BLaER1 (cell line): ENCODE measurements at regions not wholly inside any gene's neighbourhood (a gene's known extent, or its start where the extent isn't known, plus 50 kb on each side); places are given as distances from the start of the nearest gene placed in this dataset.

Source experiments
- H3K27ac ChIP-seq: shearing (Covaris generic); formaldehyde crosslinking; 2 replicates; pipeline ENCODE4 v1.8.1; 2022
- H3K27me3 ChIP-seq: shearing (Covaris generic); formaldehyde crosslinking; 2 replicates; pipeline ENCODE4 v1.8.1; 2022
- H3K36me3 ChIP-seq: shearing (Covaris generic); formaldehyde crosslinking; 2 replicates; pipeline ENCODE4 v1.8.1; 2022
- H3K4me1 ChIP-seq: shearing (Covaris generic); formaldehyde crosslinking; 2 replicates; pipeline ENCODE4 v1.8.1; 2022
- H3K4me2 ChIP-seq: shearing (Covaris generic); formaldehyde crosslinking; 2 replicates; pipeline ENCODE4 v1.8.1; 2022
- H3K4me3 ChIP-seq: shearing (Covaris generic); formaldehyde crosslinking; 2 replicates; pipeline ENCODE4 v1.8.1; 2022
- H3K9ac ChIP-seq: shearing (Covaris generic); formaldehyde crosslinking; 2 replicates; pipeline ENCODE4 v1.8.1; 2022
- H3K9me3 ChIP-seq: shearing (Covaris generic); formaldehyde crosslinking; 2 replicates; pipeline ENCODE4 v1.8.1; 2022
- H4K20me1 ChIP-seq: shearing (Covaris generic); formaldehyde crosslinking; 2 replicates; pipeline ENCODE4 v1.8.1; 2022
- Cebpa-rat ChIP-seq: shearing (Covaris generic); IDR thresholded peaks from 2 replicates; pipeline ENCODE4 v1.8.1; 2022

- Histone ChIP-seq H3K9ac (no peak overlapping the region), H3K4me3 (no peak overlapping the region), H3K36me3 (no peaks in the 10 kb centered on the region), H3K27ac (no peak overlapping the region), H3K9me3 (no peaks in the 10 kb centered on the region), H3K4me2 (no peak overlapping the region), H3K4me1 (no peaks in the 10 kb centered on the region), H4K20me1 (no peaks in the 10 kb centered on the region), H3K27me3 (no peaks in the 10 kb centered on the region)
- no peak for TF ChIP-seq Cebpa-rat
Observed at GRCh38 chr5:169499990-169500505, 83.5 kb upstream of the SPDL1 start.

DNA sequence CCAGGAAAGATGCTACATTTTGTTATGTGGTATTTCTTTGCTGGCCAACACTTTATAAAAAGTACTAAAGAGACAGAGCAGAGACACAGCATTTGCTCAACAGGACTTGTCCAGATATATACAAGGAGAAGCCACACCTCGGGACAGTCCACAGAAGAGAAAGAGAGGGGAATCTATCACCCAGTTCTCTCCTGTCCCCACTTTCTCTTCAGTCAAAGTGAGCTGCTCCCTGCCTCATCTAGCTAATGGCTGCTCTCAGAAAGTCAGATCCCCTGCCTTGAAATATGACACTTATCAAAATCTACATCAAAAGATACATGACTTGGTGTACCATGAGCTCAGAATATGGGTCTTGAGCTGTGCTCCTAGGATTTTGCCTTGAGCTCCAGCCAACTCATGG, 86.7 kb upstream of the SPDL1 start:
- H3K9me3 ChIP-seq = no peaks in the 10 kb centered on the region
- TF ChIP-seq Cebpa-rat = no peak
- no peaks in the 10 kb centered on the region for H3K4me1 ChIP-seq
- H3K36me3 ChIP-seq = no peaks in the 10 kb centered on the region
- H3K27me3 ChIP-seq = no peaks in the 10 kb centered on the region
- no peak overlapping the region for H3K4me2 ChIP-seq
- H3K9ac ChIP-seq = no peak overlapping the region
- no peak overlapping the region for H3K27ac ChIP-seq
- no peaks in the 10 kb centered on the region for H4K20me1 ChIP-seq
- H3K4me3 ChIP-seq = no peak overlapping the region

- H3K4me3 ChIP-seq = no peak overlapping the region
- no peaks in the 10 kb centered on the region for H3K36me3 ChIP-seq
- H4K20me1 ChIP-seq = no peaks in the 10 kb centered on the region
- no peak overlapping the region for H3K4me2 ChIP-seq
- H3K9ac ChIP-seq = no peak overlapping the region
- no peaks in the 10 kb centered on the region for H3K4me1 ChIP-seq
- no peaks in the 10 kb centered on the region for H3K9me3 ChIP-seq
- H3K27ac ChIP-seq = no peak overlapping the region
- no peaks in the 10 kb centered on the region for H3K27me3 ChIP-seq
- TF ChIP-seq Cebpa-rat = no peak
Observed at GRCh38 chr5:169494941-169495548, 88.5 kb upstream of the SPDL1 start.

GRCh38 chr5:169494383-169494935, 89.1 kb upstream of the SPDL1 start:
- Histone ChIP-seq H3K36me3 (no peaks in the 10 kb centered on the region), H4K20me1 (no peaks in the 10 kb centered on the region), H3K9ac (no peak overlapping the region), H3K27me3 (no peaks in the 10 kb centered on the region), H3K4me3 (no peak overlapping the region), H3K9me3 (no peaks in the 10 kb centered on the region), H3K27ac (no peak overlapping the region), H3K4me1 (no peaks in the 10 kb centered on the region), H3K4me2 (no peak overlapping the region)
- no peak for TF ChIP-seq Cebpa-rat

GRCh38 chr5:169474226-169474625, 109.3 kb upstream of the SPDL1 start:
- Histone ChIP-seq H3K4me2 (no peak overlapping the region), H4K20me1 (no peaks in the 10 kb centered on the region), H3K36me3 (no peaks in the 10 kb centered on the region), H3K4me1 (no peaks in the 10 kb centered on the region), H3K9ac (no peak overlapping the region), H3K4me3 (no peak overlapping the region), H3K27ac (no peak overlapping the region), H3K27me3 (no peaks in the 10 kb centered on the region), H3K9me3 (no peaks in the 10 kb centered on the region)
- no peak for TF ChIP-seq Cebpa-rat

DNA sequence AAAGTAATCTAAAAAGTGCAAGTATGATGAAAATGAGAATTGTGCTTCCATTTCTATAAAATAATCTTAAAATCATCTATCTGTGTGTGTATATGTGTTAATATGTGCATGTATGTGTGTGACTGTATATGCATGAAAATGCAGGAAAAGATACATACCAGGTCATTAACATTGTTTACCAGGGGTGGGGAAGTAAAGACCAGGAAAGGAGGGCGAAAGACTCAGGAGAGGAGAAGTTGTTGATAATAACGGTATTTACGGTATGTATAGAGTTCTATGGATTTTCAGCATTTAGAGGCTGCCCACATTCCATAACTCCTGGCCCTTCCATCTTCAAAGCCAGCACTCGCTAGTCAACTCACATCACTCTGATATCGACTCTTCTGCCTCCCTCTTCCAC, 111.0 kb upstream of the SPDL1 start:
- Histone ChIP-seq H4K20me1 (no peaks in the 10 kb centered on the region), H3K36me3 (no peaks in the 10 kb centered on the region), H3K4me1 (no peaks in the 10 kb centered on the region), H3K4me3 (no peak overlapping the region), H3K27ac (no peak overlapping the region), H3K4me2 (no peak overlapping the region), H3K9ac (no peak overlapping the region), H3K27me3 (no peaks in the 10 kb centered on the region), H3K9me3 (no peaks in the 10 kb centered on the region)
- TF ChIP-seq Cebpa-rat = no peak

- no peak overlapping the region for H3K9ac ChIP-seq
- H3K27me3 ChIP-seq = no peaks in the 10 kb centered on the region
- no peak overlapping the region for H3K4me2 ChIP-seq
- no peaks in the 10 kb centered on the region for H4K20me1 ChIP-seq
- H3K4me3 ChIP-seq = no peak overlapping the region
- no peaks in the 10 kb centered on the region for H3K36me3 ChIP-seq
- no peak overlapping the region for H3K27ac ChIP-seq
- no peaks in the 10 kb centered on the region for H3K4me1 ChIP-seq
- H3K9me3 ChIP-seq = no peaks in the 10 kb centered on the region
- TF ChIP-seq Cebpa-rat = no peak
Observed at GRCh38 chr5:169471021-169471420, 112.6 kb upstream of the SPDL1 start.

DNA sequence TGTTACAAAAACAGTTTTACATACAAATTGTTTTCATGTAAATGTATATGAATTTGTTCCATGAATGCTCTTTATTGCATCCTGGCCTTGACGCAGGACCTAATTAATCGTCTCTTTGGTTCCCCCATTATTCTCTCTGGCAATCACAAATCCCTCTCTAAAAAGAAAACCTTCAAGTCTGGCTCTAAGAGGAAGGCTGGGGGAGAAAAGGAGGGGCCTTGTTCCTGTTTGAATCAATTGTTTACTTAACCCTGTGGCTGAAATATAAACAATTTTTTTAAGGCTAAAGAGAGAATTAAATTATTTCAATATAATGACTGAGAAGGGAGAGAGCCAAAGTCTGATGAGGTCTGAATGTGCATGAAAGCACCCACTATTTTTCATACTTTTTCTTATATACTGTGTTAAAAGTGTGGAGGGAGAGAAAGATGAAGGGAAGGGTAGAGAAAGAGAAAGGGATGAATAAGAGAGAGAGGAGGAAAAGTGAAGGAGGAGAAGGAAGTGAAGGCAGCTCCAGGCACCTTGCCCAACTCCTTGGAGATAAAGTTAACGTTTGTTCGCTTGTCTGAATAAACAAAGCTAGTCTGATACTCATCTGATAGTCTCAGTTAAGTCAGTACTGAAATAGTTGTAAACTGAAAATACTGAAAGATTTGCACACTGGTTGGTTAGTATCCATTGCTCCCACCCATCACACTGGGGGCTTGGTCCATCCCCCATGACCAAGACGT, 116.4 kb upstream of the SPDL1 start:
- Histone ChIP-seq H4K20me1 (no peaks in the 10 kb centered on the region), H3K4me2 (no peak overlapping the region), H3K27me3 (no peaks in the 10 kb centered on the region), H3K4me3 (no peak overlapping the region), H3K9me3 (no peaks in the 10 kb centered on the region), H3K9ac (no peak overlapping the region), H3K36me3 (no peaks in the 10 kb centered on the region), H3K27ac (no peak overlapping the region), H3K4me1 (no peaks in the 10 kb centered on the region)
- no peak for TF ChIP-seq Cebpa-rat

DNA sequence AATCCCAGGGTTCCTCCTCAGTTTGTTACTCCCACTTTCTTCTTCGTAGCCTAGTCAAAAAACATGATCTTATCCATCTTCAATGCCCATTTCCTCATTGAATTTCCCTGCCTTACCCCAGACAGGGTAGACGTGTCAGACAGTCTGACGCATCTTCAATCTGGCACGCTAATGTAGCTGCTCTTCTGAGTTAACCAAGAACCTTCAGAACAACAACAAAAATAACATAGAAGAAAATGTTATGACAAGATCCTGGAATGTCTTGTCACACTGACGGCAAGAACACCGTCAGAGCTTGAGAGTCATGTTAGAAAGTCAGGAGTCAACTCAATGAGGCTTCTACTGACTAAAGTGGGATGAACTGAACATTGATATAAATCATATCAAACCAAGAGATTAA, 122.7 kb upstream of the SPDL1 start:
- Histone ChIP-seq H3K4me3 (no peak overlapping the region), H3K9me3 (no peaks in the 10 kb centered on the region), H4K20me1 (no peaks in the 10 kb centered on the region), H3K4me1 (no peaks in the 10 kb centered on the region), H3K27ac (no peak overlapping the region), H3K9ac (no peak overlapping the region), H3K4me2 (no peak overlapping the region), H3K36me3 (no peaks in the 10 kb centered on the region), H3K27me3 (no peaks in the 10 kb centered on the region)
- no peak for TF ChIP-seq Cebpa-rat

DNA sequence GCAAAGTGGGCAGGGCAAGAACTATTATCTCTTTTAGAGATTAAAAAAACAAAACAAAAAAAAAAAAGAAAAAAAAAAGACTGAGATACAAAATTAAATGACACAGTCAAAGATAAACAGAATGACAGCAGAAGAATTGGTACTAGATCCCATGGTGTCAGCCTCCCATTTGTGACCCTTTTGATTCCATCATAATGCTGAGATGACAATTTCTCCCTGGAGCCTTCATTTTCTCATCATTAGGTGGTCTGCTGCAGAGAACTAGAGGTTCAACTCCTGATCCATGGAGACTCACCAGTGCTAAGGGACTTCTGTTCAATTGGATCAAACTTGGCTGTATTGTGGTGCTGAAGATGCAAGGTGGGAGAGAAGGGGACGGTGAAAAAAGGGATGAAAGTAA, 123.5 kb upstream of the SPDL1 start:
- H3K9me3 ChIP-seq = no peaks in the 10 kb centered on the region
- no peaks in the 10 kb centered on the region for H3K36me3 ChIP-seq
- no peak for TF ChIP-seq Cebpa-rat
- H3K4me1 ChIP-seq = no peaks in the 10 kb centered on the region
- no peaks in the 10 kb centered on the region for H4K20me1 ChIP-seq
- no peak overlapping the region for H3K4me2 ChIP-seq
- no peak overlapping the region for H3K9ac ChIP-seq
- H3K27ac ChIP-seq = no peak overlapping the region
- no peaks in the 10 kb centered on the region for H3K27me3 ChIP-seq
- H3K4me3 ChIP-seq = no peak overlapping the region
